Spleen (tissue), 7 donors: ENCODE measurements at regions not wholly inside any gene's neighbourhood (a gene's known extent, or its start where the extent isn't known, plus 50 kb on each side); places are given as distances from the start of the nearest gene placed in this dataset.

Source experiments
- POLR2AphosphoS5 ChIP-seq, 3 donors: sonication (generic); formaldehyde crosslinking; IDR thresholded peaks; one replicate each; pipeline ENCODE4 v1.5.1; 2017; ENCODE audit warnings: antibody characterized with exemption in 3 of 3
- TF ChIP-seq, protein P1 (sequence below), 11 experiments: fragments of 200-600 bp in 7 of 11; fragments of 450-650 bp in 4 of 11; sonication (generic) in 4 of 11; IDR thresholded peaks in 8 of 11; conservative IDR thresholded peaks in 3 of 11; 1 replicate in 7 of 11; 2 replicates in 4 of 11; pipeline versions ENCODE4 v1.4.0 to v1.8.0; 2016 to 2021; ENCODE audit warnings: antibody characterized with exemption in 11 of 11, inconsistent platforms in 4 of 11, mild to moderate bottlenecking in 1 of 11
- donor health status: DM: no; HTN: no; CAD: no; lungs with moderate emphysema.
- donor health status: DM: no; HTN: no; CAD: no.
- donor health status: DM: no; HTN: no; CAD: no.

DNA sequence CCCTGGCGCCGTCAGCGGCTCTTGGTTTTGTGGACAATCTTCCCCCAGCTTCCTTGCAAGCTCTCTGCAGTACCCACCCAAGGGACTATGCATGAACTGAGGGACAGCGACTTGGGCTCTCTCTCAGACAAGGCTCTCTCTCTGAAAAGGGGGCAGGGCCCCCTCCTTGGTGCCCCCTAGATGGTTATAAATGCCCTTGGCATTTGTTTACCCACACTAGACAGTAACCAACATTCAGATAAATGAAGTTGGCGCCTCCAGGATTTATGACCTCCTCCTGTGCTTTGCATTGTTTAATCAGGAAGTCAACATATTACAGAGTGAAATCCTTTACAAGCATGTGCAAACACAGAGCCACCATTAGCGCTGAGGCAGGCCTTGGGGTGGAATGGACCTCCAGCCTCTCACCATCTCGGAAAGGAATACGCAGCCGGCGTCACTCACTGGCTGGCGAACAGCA lies 547.4 kb upstream of the ID2 start:
- TF ChIP-seq, protein P1, sequence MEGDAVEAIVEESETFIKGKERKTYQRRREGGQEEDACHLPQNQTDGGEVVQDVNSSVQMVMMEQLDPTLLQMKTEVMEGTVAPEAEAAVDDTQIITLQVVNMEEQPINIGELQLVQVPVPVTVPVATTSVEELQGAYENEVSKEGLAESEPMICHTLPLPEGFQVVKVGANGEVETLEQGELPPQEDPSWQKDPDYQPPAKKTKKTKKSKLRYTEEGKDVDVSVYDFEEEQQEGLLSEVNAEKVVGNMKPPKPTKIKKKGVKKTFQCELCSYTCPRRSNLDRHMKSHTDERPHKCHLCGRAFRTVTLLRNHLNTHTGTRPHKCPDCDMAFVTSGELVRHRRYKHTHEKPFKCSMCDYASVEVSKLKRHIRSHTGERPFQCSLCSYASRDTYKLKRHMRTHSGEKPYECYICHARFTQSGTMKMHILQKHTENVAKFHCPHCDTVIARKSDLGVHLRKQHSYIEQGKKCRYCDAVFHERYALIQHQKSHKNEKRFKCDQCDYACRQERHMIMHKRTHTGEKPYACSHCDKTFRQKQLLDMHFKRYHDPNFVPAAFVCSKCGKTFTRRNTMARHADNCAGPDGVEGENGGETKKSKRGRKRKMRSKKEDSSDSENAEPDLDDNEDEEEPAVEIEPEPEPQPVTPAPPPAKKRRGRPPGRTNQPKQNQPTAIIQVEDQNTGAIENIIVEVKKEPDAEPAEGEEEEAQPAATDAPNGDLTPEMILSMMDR (IDR thresholded peaks at IDR 0.05 in 8 of 11, conservative IDR thresholded peaks at IDR 0.05 in 3 of 11), result no peak
- TF ChIP-seq POLR2AphosphoS5 (IDR thresholded peaks at IDR 0.05), result no peak
